ENCODE measurements at regions not wholly inside any gene's neighbourhood (a gene's known extent, or its start where the extent isn't known, plus 50 kb on each side); places are given as distances from the start of the nearest gene placed in this dataset.

GRCh38 chr17:21540502-21540901 lies 151.8 kb upstream of the KCNJ18 start:
- TF ChIP-seq REST (tag by site-specific recombination; IDR thresholded peaks at IDR 0.05) (no peak), CTCF (tag by site-specific recombination; IDR thresholded peaks at IDR 0.05) (no peak), OSR2 (tag by site-specific recombination; IDR thresholded peaks at IDR 0.05) (no peak), REPIN1 (tag by site-specific recombination; IDR thresholded peaks at IDR 0.05; ENCODE audit: low read depth) (no peak), KLF16 (tag by site-specific recombination; IDR thresholded peaks at IDR 0.05) (no peak), MYNN (tag by site-specific recombination; IDR thresholded peaks at IDR 0.05; ENCODE audit: borderline replicate concordance) (no peak), GFI1B (tag by site-specific recombination; IDR thresholded peaks at IDR 0.05) (no peak), ZNF530 (tag by site-specific recombination; IDR thresholded peaks at IDR 0.05; ENCODE audit: low read depth) (no peak), ZNF24 (tag by site-specific recombination; IDR thresholded peaks at IDR 0.05) (no peak), PRDM2 (tag by site-specific recombination; IDR thresholded peaks at IDR 0.05; ENCODE audit: borderline replicate concordance) (no peak), ZFP41 (tag by site-specific recombination; IDR thresholded peaks at IDR 0.05; ENCODE audit: borderline replicate concordance) (no peak), ZNF114 (tag by site-specific recombination; IDR thresholded peaks at IDR 0.05) (no peak), ZBTB26 (tag by site-specific recombination; optimal IDR thresholded peaks at IDR 0.05) (no peak)

Measured in HEK293 (cell line).